Hepatocyte (in vitro differentiated cells): ENCODE measurements at regions not wholly inside any gene's neighbourhood (a gene's known extent, or its start where the extent isn't known, plus 50 kb on each side); places are given as distances from the start of the nearest gene placed in this dataset.

Experiments used
- DNase-seq: peaks from one replicate; pipeline ENCODE4 v3.0.0-alpha.2; 2016; ENCODE audit warnings: low spot score
- H2AFZ ChIP-seq: fragments of 200-600 bp; sonication (generic); 2 replicates; pipeline ENCODE4 v1.6.0; 2016; ENCODE audit warnings: antibody characterized with exemption, mild to moderate bottlenecking
- H3K27ac ChIP-seq: fragments of 200-600 bp; sonication (generic); 2 replicates; pipeline ENCODE4 v1.5.1; 2016; ENCODE audit warnings: mild to moderate bottlenecking
- H3K27me3 ChIP-seq: fragments of 200-600 bp; sonication (generic); 2 replicates; pipeline ENCODE4 v1.6.1; 2016
- H3K36me3 ChIP-seq: fragments of 200-600 bp; sonication (generic); replicated peaks from 2 replicates; pipeline ENCODE4 v1.5.1; 2016; ENCODE audit warnings: low read depth; ENCODE audit not compliant: insufficient read depth
- H3K4me1 ChIP-seq: fragments of 200-600 bp; sonication (generic); 2 replicates; pipeline ENCODE4 v1.5.1; 2016; ENCODE audit warnings: mild to moderate bottlenecking, moderate library complexity; ENCODE audit not compliant: insufficient read depth
- H3K4me2 ChIP-seq: fragments of 200-600 bp; sonication (generic); 2 replicates; pipeline ENCODE4 v1.6.0; 2016
- H3K4me3 ChIP-seq: fragments of 200-600 bp; sonication (generic); 2 replicates; pipeline ENCODE4 v1.5.1; 2016; ENCODE audit warnings: mild to moderate bottlenecking
- H3K79me2 ChIP-seq: fragments of 200-600 bp; sonication (generic); 2 replicates; pipeline ENCODE4 v1.6.0; 2017; ENCODE audit warnings: mild to moderate bottlenecking
- H3K9me2 ChIP-seq: fragments of 200-600 bp; sonication (generic); replicated peaks from 2 replicates; pipeline ENCODE4 v1.6.0; 2017; ENCODE audit warnings: mild to moderate bottlenecking; ENCODE audit not compliant: insufficient read depth
- H3K9me3 ChIP-seq: fragments of 200-600 bp; sonication (generic); 2 replicates; pipeline ENCODE4 v1.5.1; 2016; ENCODE audit warnings: low read depth, mild to moderate bottlenecking
- H4K20me1 ChIP-seq: fragments of 200-600 bp; sonication (generic); 2 replicates; pipeline ENCODE4 v1.6.0; 2016; ENCODE audit warnings: mild to moderate bottlenecking; ENCODE audit not compliant: insufficient read depth, poor library complexity, severe bottlenecking
- CTCF ChIP-seq: fragments of 200-600 bp; sonication (generic); IDR thresholded peaks from 2 replicates; pipeline ENCODE4 v1.5.1; 2016; ENCODE audit warnings: antibody characterized with exemption, mild to moderate bottlenecking; ENCODE audit not compliant: poor library complexity
- EZH2 ChIP-seq: fragments of 200-600 bp; sonication (generic); IDR thresholded peaks from 2 replicates; pipeline ENCODE4 v1.6.1; 2016; ENCODE audit warnings: antibody characterized with exemption, mild to moderate bottlenecking, borderline replicate concordance
- EZH2phosphoT487 ChIP-seq: fragments of 200-600 bp; sonication (generic); IDR thresholded peaks from one replicate; pipeline ENCODE4 v1.6.1; 2018; ENCODE audit warnings: antibody characterized with exemption, mild to moderate bottlenecking, low read depth, moderate library complexity; ENCODE audit not compliant: unreplicated experiment, severe bottlenecking
- WGBS: methylation state at CpG from one replicate; pipeline ENCODE4 v1.1.6; 2016; ENCODE audit warnings: low lambda C conversion rate; ENCODE audit errors: missing lambda C conversion rate; 5-methylcytosine and 5-hydroxymethylcytosine counted together

- no peak for DNase-seq
- no peaks in the 10 kb centered on the region for H3K4me1 ChIP-seq
- H3K9me3 ChIP-seq = peaks cover 6% of the 10 kb centered on the region
- no peaks in the 10 kb centered on the region for H3K36me3 ChIP-seq
- H3K9me2 ChIP-seq = no peaks in the 10 kb centered on the region
- no peaks in the 10 kb centered on the region for H3K79me2 ChIP-seq
- H3K27ac ChIP-seq = no peak overlapping the region
- no peak overlapping the region for H3K4me2 ChIP-seq
- TF ChIP-seq EZH2phosphoT487 = no peak
- TF ChIP-seq EZH2 = no peak
- TF ChIP-seq CTCF = no peak
- no peaks in the 10 kb centered on the region for H4K20me1 ChIP-seq
- no peak overlapping the region for H3K4me3 ChIP-seq
- H3K27me3 ChIP-seq = no peaks in the 10 kb centered on the region
- no peak overlapping the region for H2AFZ ChIP-seq
Measured at GRCh38 chr5:82834151-82834550, 243.0 kb downstream of the TMEM167A start.

- no peak overlapping the region for H3K4me3 ChIP-seq
- no peaks in the 10 kb centered on the region for H4K20me1 ChIP-seq
- H3K27me3 ChIP-seq = no peaks in the 10 kb centered on the region
- no peaks in the 10 kb centered on the region for H3K36me3 ChIP-seq
- no peak overlapping the region for H3K4me2 ChIP-seq
- DNase-seq = no peak
- no peak overlapping the region for H2AFZ ChIP-seq
- H3K27ac ChIP-seq = no peak overlapping the region
- H3K4me1 ChIP-seq = no peaks in the 10 kb centered on the region
- no peaks in the 10 kb centered on the region for H3K9me2 ChIP-seq
- no peaks in the 10 kb centered on the region for H3K79me2 ChIP-seq
- TF ChIP-seq EZH2 (no peak), EZH2phosphoT487 (no peak)
- H3K9me3 ChIP-seq = peaks cover 6% of the 10 kb centered on the region
- 90% methylated on average over 3 of the region's 3 CpGs for WGBS
Measured at GRCh38 chr5:82833277-82833676, 243.9 kb downstream of the TMEM167A start.

- no peaks in the 10 kb centered on the region for H3K79me2 ChIP-seq
- H2AFZ ChIP-seq = no peak overlapping the region
- H3K9me2 ChIP-seq = no peaks in the 10 kb centered on the region
- H3K4me2 ChIP-seq = no peak overlapping the region
- peaks cover 6% of the 10 kb centered on the region for H3K9me3 ChIP-seq
- DNase-seq = no peak
- no peaks in the 10 kb centered on the region for H3K27me3 ChIP-seq
- H3K36me3 ChIP-seq = no peaks in the 10 kb centered on the region
- WGBS = 75% methylated on average over 2 of the region's 2 CpGs
- H3K27ac ChIP-seq = no peak overlapping the region
- TF ChIP-seq CTCF (no peak), EZH2 (no peak), EZH2phosphoT487 (no peak)
- no peaks in the 10 kb centered on the region for H4K20me1 ChIP-seq
- H3K4me3 ChIP-seq = no peak overlapping the region
- no peaks in the 10 kb centered on the region for H3K4me1 ChIP-seq
Measured at GRCh38 chr5:82832445-82832844, 244.7 kb downstream of the TMEM167A start.

- H3K4me2 ChIP-seq = no peak overlapping the region
- no peak for DNase-seq
- H3K27ac ChIP-seq = no peak overlapping the region
- 71% methylated on average over 3 of the region's 3 CpGs for WGBS
- H3K9me2 ChIP-seq = no peaks in the 10 kb centered on the region
- H3K4me1 ChIP-seq = no peaks in the 10 kb centered on the region
- no peak overlapping the region for H2AFZ ChIP-seq
- H4K20me1 ChIP-seq = no peaks in the 10 kb centered on the region
- no peaks in the 10 kb centered on the region for H3K9me3 ChIP-seq
- H3K36me3 ChIP-seq = no peaks in the 10 kb centered on the region
- no peak overlapping the region for H3K4me3 ChIP-seq
- no peaks in the 10 kb centered on the region for H3K79me2 ChIP-seq
- TF ChIP-seq EZH2phosphoT487 (no peak), CTCF (no peak), EZH2 (no peak)
- no peaks in the 10 kb centered on the region for H3K27me3 ChIP-seq
Measured at GRCh38 chr5:82828211-82828610, 249.0 kb downstream of the TMEM167A start.
